ENCODE measurements at regions not wholly inside any gene's neighbourhood (a gene's known extent, or its start where the extent isn't known, plus 50 kb on each side); places are given as distances from the start of the nearest gene placed in this dataset.

- intact Hi-C loops (cut with micrococcal nuclease; ENCODE audit: unreplicated experiment): no loop called here
- Histone ChIP-seq H3K27me3 (ENCODE audit: control insufficient read depth in 1 of 2, insufficient read depth in 2 of 2, low read length in 2 of 2) (peaks cover 0 to 1% of the 10 kb centered on the region in 2 experiments; a peak in 1 of 5 replicates), H2AFZ (ENCODE audit: low read length) (no peak overlapping the region), H3K36me3 (replicated peaks in 1 of 2; ENCODE audit: control insufficient read depth in 1 of 2, insufficient read depth in 2 of 2, low read length in 2 of 2) (no peaks in the 10 kb centered on the region), H3K27ac (ENCODE audit: extremely low read length, insufficient read depth, low read length) (no peak overlapping the region), H3K4me1 (ENCODE audit: insufficient read depth, low read length) (peaks cover 17% of the 10 kb centered on the region), H3K79me2 (ENCODE audit: insufficient read depth, low read length) (no peaks in the 10 kb centered on the region), H3K4me3 (replicated peaks in 1 of 3; ENCODE audit: insufficient read depth in 1 of 3, low read depth in 2 of 3, low read length in 3 of 3) (no peak overlapping the region), H3K9ac (ENCODE audit: insufficient read depth, low read depth, low read length) (no peak overlapping the region), H3K4me2 (ENCODE audit: low read depth, low read length) (no peak overlapping the region), H4K20me1 (ENCODE audit: insufficient read depth, low read length) (no peaks in the 10 kb centered on the region), H3K9me3 (ENCODE audit: low read length) (no peaks in the 10 kb centered on the region)
- in situ Hi-C loops (cut with HindIII; ENCODE audit: extremely low pct_ligation_motif_present, low pct_unique_long_range_greater_than_20kb): no loop called here
- ChIA-PET CTCF (ENCODE audit: low intra/inter-chr PET ratio, low total read pairs) (no interaction called here), POLR2A (no interaction called here)
- DNase-seq (ENCODE audit: low spot score) (no peak), ATAC-seq (no peak), FAIRE-seq (no peak)
- 13% methylated on average over 3 of the region's 5 CpGs for WGBS (ENCODE audit: low lambda C conversion rate)
- TF ChIP-seq MNT (IDR thresholded peaks at IDR 0.05): peak; percentile 58
- TF ChIP-seq HNF4G (IDR thresholded peaks at IDR 0.05; ENCODE audit: borderline replicate concordance, low read depth, low read length): no peak
- TF ChIP-seq HNF4G (CRISPR knock-in tag; IDR thresholded peaks at IDR 0.05; ENCODE audit: borderline replicate concordance, low read depth): no peak
- no peak for TF ChIP-seq EZH2 (conservative IDR thresholded peaks at IDR 0.05; ENCODE audit: low read depth, low read length)
- TF ChIP-seq NR2C2 (CRISPR knock-in tag; IDR thresholded peaks at IDR 0.05; ENCODE audit: borderline replicate concordance): peak; percentile 38; the same call in 1 of the 2 replicates
- BruUV-seq (replicated peaks): no TSS peak
These were observed 622.2 kb downstream of the BRD1 start for GRCh38 chr22:49205483-49205800.

- Histone ChIP-seq H2AFZ (ENCODE audit: low read length) (no peak overlapping the region), H3K4me3 (replicated peaks in 1 of 3; ENCODE audit: insufficient read depth in 1 of 3, low read depth in 2 of 3, low read length in 3 of 3) (no peak overlapping the region), H4K20me1 (ENCODE audit: insufficient read depth, low read length) (no peaks in the 10 kb centered on the region), H3K4me1 (ENCODE audit: insufficient read depth, low read length) (peaks cover 11% of the 10 kb centered on the region), H3K36me3 (replicated peaks in 1 of 2; ENCODE audit: control insufficient read depth in 1 of 2, insufficient read depth in 2 of 2, low read length in 2 of 2) (no peaks in the 10 kb centered on the region), H3K27ac (ENCODE audit: extremely low read length, insufficient read depth, low read length) (no peak overlapping the region), H3K79me2 (ENCODE audit: insufficient read depth, low read length) (no peaks in the 10 kb centered on the region), H3K9me3 (ENCODE audit: low read length) (no peaks in the 10 kb centered on the region), H3K4me2 (ENCODE audit: low read depth, low read length) (no peak overlapping the region), H3K9ac (ENCODE audit: insufficient read depth, low read depth, low read length) (no peak overlapping the region), H3K27me3 (ENCODE audit: control insufficient read depth in 1 of 2, insufficient read depth in 2 of 2, low read length in 2 of 2) (peaks cover 0 to 1% of the 10 kb centered on the region in 2 experiments; a peak in 1 of 5 replicates)
- CTCF ChIA-PET (ENCODE audit: low intra/inter-chr PET ratio, low total read pairs): no interaction called here
- BruUV-seq (replicated peaks): no TSS peak
- ATAC-seq: no peak
- no peak for FAIRE-seq
- POLR2A ChIA-PET: no interaction called here
- DNase-seq (ENCODE audit: low spot score): no peak
- intact Hi-C loops (cut with micrococcal nuclease; ENCODE audit: unreplicated experiment): no loop called here
- 61% methylated on average over 22 of the region's 22 CpGs for WGBS (ENCODE audit: low lambda C conversion rate)
- in situ Hi-C loops (cut with HindIII; ENCODE audit: extremely low pct_ligation_motif_present, low pct_unique_long_range_greater_than_20kb): no loop called here
- TF ChIP-seq ZNF891 (CRISPR knock-in tag; IDR thresholded peaks at IDR 0.05) (no peak), ZNF770 (CRISPR knock-in tag; IDR thresholded peaks at IDR 0.05) (no peak), ZNF232 (CRISPR knock-in tag; IDR thresholded peaks at IDR 0.05; ENCODE audit: borderline replicate concordance) (no peak), ZNF263 (CRISPR knock-in tag; IDR thresholded peaks at IDR 0.05) (no peak), PCBP1 (IDR thresholded peaks at IDR 0.05; ENCODE audit: borderline replicate concordance, low read depth, low read length) (no peak), ZNF660 (CRISPR knock-in tag; IDR thresholded peaks at IDR 0.05; ENCODE audit: borderline replicate concordance, low read depth) (no peak), KAT2B (IDR thresholded peaks at IDR 0.05; ENCODE audit: borderline replicate concordance, low read depth, low read length) (no peak), CBX2 (IDR thresholded peaks at IDR 0.05; ENCODE audit: low read depth, low read length) (no peak), CBX2 (CRISPR knock-in tag; IDR thresholded peaks at IDR 0.05; ENCODE audit: low read depth) (no peak), SMAD3 (CRISPR knock-in tag; IDR thresholded peaks at IDR 0.05) (no peak)
These were observed 622.8 kb downstream of the BRD1 start for GRCh38 chr22:49204599-49205482.

Data from HepG2 (cell line).